HPDE6-E6E7 (cell line): ENCODE measurements at regions not wholly inside any gene's neighbourhood (a gene's known extent, or its start where the extent isn't known, plus 50 kb on each side); places are given as distances from the start of the nearest gene placed in this dataset.

Experiments
- DNase-seq: peaks from one replicate; pipeline ENCODE4 v3.0.0; 2011; ENCODE audit warnings: missing footprints; ENCODE audit errors: extremely low spot score

- DNase-seq: no peak
Measured at GRCh38 chr17:77572065-77572601, 386.4 kb upstream of the TNRC6C start.

DNA sequence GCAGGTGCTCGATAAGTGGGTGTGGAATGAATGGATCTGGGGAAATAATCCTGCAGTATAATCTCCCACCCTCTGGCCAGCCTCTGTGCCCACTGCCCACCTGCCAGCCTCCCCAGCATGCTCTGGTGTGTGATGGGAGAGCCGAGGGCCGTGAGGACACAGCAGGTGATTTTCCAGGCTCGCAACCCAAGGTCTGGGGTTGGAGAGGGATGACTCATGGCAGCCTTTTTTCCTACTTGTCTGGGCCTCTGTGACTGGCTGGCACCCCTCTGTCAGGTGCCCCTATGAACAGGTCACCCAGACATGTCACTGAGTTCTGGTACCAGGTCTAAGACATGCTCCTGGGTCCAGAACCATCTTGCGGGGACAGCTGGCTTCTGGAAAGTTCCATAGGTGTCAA is 385.7 kb upstream of the TNRC6C start:
- no peak for DNase-seq

GRCh38 chr17:77577491-77577890 is 381.0 kb upstream of the TNRC6C start:
- no peak for DNase-seq

- no peak for DNase-seq
Measured at GRCh38 chr17:77579131-77579530, 379.4 kb upstream of the TNRC6C start.

- no peak for DNase-seq
Measured at GRCh38 chr17:77579682-77580081, 378.8 kb upstream of the TNRC6C start.

DNA sequence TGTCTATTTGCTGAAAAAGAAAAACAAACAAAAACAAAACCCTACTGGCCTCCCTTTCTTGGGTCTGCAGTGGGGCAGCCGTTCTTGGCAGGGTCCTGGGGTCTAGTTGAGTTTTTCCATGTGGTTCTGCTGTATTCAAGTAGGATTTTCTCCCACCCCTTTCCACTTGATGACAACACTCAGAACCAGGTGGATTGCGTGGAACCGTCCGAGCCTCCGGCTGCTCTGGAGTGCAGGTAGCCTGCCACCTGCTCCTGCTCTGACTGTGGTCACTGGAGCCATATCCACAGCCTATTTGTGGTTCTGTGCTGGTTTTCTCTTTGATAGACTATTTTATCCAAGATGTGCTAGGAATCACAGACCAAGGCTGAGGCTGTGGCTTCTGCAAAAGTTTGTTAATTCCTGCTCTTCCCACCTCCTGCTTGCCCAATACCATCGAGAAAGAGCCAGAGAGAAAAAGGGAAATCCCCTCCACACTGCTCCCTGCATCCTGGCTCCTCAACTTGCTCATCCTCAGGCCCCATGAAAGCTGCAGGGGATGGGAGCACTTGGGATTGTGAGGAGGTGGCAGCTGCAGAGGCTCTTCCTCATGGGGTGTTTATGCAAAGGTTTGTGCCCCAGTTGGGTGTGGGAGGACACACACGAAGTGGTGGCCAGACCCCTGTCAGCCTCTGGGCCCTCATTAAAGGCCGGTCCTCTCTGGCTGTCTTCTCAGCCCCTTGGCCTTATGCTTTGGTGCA is 377.8 kb upstream of the TNRC6C start:
- no peak for DNase-seq

DNA sequence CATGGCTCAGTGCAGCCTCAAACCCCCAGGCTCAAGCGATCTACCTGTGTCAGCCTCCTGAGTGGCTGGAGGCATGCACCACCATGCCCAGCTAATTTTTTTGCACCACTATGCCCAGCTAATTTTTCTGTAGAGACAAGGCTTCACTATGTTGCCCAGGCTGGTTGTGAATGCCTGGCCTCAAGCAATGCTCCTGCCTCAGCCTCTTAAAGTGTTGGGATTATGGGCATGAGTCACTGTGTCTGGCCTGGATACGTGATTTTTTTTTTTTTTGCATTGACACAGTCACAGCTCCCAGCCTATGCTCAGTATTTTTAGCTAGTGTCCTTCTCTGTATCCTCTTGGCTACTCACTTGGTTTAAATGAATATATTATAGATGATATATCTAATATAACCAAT is 377.0 kb upstream of the TNRC6C start:
- DNase-seq: no peak

GRCh38 chr17:77585142-77585860 is 373.2 kb upstream of the TNRC6C start:
- no peak for DNase-seq

DNA sequence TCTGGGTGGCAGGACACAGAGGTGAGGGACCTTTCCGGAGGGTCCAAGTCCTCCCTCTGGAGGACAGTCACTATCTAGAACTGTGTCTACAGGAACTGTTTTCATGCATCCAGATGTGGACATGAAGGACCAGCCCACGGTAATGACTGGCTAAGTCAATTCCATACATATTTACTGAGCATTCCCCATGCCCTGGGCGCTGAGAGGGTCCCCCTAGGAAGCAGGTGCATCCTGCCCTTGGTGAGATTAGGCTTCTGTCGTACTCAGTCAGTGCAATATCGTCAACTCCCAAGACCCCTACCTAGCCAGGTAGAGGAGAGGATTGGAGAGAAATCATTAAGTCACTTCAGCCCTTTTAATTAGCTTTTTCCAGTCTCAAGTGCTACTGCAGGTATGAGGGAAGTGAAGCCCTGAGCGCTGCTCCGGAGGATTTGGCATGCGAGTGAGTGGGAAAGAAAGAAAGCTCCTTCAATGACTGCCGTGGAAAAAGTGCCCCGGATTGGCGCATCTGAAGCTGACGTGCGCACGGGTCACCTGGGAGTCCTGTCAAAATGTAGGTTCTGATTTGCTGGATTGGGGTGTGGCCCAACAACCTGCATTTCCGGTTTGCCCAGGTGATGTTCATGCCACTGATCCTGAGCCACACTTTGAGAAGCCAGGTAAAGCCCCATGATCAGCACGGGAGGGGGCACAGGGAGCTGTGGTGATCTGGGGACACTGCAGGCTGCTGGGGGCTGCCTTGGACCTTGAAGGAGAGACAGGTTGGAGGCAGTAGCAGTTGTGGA is 367.4 kb upstream of the TNRC6C start:
- DNase-seq: no peak

DNA sequence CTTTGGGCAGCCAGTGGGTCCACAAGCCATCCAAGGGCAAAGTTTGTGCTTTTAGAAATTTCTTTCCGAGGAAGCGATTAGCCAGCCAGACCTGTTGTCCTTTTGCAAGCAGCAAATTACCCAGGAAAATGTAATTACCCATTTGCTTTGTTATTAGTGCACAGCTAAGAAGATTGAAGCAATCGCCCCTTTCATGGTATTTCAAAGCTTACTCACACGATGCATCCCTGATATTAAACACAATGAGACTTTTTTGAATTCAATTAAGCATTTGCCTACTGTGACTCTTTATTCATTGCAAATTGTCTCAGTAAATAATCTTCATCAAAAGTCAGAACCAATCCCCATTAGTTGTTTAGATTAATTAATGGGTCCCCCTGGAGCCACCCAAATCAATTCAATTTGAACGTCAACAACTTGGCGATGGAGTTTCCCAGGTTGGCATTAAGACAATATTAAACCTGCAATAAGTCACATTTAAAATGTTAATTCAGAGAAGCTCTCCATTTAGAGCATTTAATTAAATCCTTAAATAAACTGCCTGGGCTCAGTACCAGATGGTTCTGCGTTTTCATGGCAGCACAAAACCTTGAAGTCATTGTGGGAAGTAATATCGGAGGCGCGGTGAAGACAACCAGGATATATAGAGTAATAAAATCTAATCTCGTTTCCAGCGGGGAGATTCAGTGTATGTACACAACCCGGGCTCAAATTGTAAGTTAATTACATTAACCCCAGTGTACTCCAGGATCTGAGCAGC is 366.2 kb upstream of the TNRC6C start:
- no peak for DNase-seq

GRCh38 chr17:77593081-77593480 is 365.4 kb upstream of the TNRC6C start:
- DNase-seq: no peak

DNA sequence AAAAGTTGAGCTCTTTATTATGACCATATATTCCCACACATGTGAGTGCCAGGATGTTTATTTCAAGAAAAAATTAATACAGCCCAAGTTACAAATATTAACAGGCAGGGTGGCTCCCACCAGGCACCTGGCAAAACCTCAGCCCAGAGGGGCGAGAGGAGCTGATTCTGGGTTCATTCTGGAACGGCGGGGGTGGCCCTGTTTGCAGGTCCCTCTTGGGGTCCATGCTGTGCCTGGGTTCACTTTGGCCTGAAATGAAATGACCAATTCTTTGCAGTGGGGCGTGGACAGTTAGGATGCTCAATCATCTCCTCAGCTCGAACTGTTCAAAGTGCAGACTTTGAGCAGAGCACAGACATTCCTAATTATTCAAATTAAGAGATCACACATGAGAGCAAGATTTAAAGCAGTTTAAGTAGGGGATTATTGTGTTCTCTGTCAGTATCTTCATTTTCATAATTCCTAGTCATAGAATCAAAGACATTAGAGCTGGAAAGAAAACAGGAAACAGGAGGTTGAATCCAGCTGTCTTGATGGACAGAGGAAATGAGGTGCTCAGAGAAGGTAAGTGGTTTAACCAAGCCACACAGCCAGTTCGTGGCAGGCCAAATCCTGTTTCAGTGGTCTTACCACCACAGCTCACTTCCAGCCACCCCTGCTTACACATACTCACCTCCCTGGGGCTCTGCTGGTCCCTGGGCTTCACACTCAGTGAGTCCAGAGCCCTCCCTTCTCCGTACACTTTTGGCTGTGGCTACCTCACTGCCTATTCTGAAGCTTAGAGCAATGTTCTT is 363.9 kb upstream of the TNRC6C start:
- DNase-seq: no peak

DNA sequence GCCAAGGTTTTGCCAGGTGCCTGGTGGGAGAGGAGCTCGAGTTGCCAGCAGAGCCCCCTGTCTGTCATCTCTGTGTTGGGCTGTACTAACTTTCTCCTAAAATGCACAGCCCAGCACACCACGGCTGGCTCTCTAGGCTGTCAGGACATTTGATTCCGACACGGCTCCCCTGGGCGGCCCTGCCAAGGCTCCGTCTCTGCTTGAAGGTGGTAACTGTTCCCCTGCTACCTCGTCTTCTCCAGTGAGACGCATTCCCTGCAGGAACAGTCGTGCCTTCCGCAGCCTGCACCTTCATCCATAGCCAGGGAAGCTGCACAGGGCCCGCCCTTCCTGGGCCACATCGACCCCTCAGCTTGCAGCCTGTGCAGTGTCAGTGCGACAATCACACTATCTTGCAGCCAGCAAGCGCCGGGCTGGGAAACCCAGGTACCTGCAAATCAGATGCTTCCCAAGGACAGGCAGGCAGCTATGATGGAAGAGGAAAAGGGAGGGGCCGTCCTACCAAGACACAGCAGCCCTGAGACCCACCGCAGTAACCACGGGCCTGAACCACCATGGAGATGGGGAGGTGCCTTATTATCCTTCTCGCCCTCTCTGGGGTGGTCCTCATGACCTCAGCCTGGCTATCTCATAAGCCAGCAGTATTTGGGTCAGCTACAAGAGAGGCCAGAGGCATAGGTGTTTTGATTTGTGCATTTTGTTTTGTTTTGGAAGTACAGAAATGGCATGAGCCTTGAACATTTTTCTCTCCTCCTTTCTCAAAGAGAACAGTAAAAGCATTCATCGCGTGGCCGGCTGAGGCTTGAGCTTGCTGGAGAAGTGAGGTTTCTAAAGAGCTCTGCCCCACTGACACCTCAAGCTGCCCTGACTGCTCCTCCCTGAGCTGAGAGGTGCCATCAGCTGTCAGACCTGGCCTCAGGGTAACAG is 361.7 kb upstream of the TNRC6C start:
- DNase-seq: no peak

GRCh38 chr17:77597418-77598240 is 360.9 kb upstream of the TNRC6C start:
- no peak for DNase-seq

DNA sequence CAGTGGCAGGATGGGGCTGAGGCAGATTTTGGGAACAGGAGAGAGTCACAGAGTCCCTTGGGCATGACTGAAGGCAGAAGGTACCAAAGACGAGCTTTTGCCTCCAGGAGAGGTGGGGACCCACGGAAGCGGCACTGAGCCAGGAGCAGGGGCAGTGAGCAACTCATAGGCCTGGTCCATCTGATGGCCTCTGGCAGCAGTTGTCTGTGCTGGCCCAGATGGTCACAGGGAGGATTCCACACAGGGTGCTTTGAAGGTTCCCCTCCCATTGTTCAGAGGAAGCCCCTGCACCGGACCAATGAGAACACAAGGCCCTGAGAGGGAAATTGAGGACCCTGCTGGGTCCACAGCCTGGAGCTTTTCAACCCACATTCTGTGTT is 360.3 kb upstream of the TNRC6C start:
- DNase-seq: no peak

GRCh38 chr17:77599699-77600098 is 358.8 kb upstream of the TNRC6C start:
- DNase-seq: no peak

GRCh38 chr17:77600346-77600745 is 358.2 kb upstream of the TNRC6C start:
- no peak for DNase-seq

DNA sequence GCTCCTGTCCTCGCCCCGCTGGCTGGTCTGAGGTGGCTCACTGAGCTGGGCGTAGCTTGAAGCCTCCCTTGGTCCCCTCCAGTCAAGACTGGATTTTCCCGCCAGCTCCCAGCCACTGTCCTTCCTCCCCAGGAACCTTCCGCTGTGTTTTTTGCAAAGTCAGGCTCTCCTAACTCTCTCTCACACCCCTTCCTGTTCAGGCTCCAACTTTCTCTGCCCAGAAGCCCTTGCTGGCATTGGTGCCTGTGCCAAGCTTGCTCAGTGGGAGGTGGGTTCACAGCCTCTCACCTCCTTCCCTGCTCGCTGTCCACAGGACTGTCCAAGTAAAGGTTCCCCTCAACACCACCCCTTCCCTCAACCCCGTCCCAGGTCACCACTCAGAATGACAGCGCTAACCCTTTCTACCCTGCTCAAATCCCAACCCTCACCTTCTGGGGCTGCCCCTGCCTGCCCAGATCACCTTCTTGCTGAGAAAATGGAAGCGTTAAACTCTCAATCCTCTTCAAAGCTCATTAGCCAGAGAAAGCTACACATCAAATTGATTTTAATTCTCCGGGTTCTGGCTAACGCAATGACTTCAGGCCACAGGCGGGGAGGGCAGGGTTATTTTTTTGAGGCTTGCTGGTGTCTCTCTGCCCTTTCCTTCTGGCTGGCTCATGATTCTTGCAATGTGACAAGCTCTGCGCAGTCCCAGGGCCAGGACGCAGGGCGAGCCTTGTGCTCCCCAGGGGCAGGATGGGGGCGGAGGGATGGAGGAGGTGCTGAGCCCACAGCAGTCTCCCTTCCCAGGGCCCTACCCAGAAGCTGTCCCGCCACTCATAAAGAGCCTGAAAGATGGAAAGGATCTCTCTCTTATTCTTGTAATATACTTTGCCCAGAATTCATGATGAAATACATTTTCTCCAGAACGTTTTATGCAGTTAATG is 357.2 kb upstream of the TNRC6C start:
- DNase-seq: no peak
